ENCODE measurements at regions not wholly inside any gene's neighbourhood (a gene's known extent, or its start where the extent isn't known, plus 50 kb on each side); places are given as distances from the start of the nearest gene placed in this dataset.

GRCh38 chr5:162434281-162434680 is 366.7 kb downstream of the GABRG2 start:
- TF ChIP-seq, protein P1, sequence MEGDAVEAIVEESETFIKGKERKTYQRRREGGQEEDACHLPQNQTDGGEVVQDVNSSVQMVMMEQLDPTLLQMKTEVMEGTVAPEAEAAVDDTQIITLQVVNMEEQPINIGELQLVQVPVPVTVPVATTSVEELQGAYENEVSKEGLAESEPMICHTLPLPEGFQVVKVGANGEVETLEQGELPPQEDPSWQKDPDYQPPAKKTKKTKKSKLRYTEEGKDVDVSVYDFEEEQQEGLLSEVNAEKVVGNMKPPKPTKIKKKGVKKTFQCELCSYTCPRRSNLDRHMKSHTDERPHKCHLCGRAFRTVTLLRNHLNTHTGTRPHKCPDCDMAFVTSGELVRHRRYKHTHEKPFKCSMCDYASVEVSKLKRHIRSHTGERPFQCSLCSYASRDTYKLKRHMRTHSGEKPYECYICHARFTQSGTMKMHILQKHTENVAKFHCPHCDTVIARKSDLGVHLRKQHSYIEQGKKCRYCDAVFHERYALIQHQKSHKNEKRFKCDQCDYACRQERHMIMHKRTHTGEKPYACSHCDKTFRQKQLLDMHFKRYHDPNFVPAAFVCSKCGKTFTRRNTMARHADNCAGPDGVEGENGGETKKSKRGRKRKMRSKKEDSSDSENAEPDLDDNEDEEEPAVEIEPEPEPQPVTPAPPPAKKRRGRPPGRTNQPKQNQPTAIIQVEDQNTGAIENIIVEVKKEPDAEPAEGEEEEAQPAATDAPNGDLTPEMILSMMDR (IDR thresholded peaks at IDR 0.05), result no peak
- TF ChIP-seq POLR2AphosphoS5 (IDR thresholded peaks at IDR 0.05) (no peak), POLR2A (IDR thresholded peaks at IDR 0.05) (no peak)
